ENCODE measurements at regions not wholly inside any gene's neighbourhood (a gene's known extent, or its start where the extent isn't known, plus 50 kb on each side); places are given as distances from the start of the nearest gene placed in this dataset.
A peak's percentile ranks its signal among the peaks of the same experiment; 100 is the strongest.

GRCh38 chr12:12017798-12018197 is 52.9 kb upstream of the BCL2L14 start:
- Histone ChIP-seq H3K9me3 (ENCODE audit: low read depth) (no peaks in the 10 kb centered on the region), H3K27ac (no peak overlapping the region), H3K4me3 (no peak overlapping the region), H3K4me1 (ENCODE audit: low read depth) (peaks cover 11% of the 10 kb centered on the region), H3K27me3 (no peaks in the 10 kb centered on the region), H3K36me3 (no peaks in the 10 kb centered on the region)
- TF ChIP-seq CTCF (IDR thresholded peaks at IDR 0.05; ENCODE audit: low read depth, low read length), result peak; percentile 39
- DNase-seq (ENCODE audit: low read depth in 1 of 2, low spot score in 1 of 2), result peak; percentile 20 to 42

- Histone ChIP-seq H3K4me3 (no peak overlapping the region), H3K36me3 (no peaks in the 10 kb centered on the region), H3K4me1 (ENCODE audit: low read depth) (peaks cover 11% of the 10 kb centered on the region), H3K9me3 (ENCODE audit: low read depth) (no peaks in the 10 kb centered on the region), H3K27me3 (no peaks in the 10 kb centered on the region), H3K27ac (no peak overlapping the region)
- DNase-seq (ENCODE audit: low read depth in 1 of 2, low spot score in 1 of 2), result peak in 1 of 2 donors; percentile 86
- no peak for TF ChIP-seq CTCF (IDR thresholded peaks at IDR 0.05; ENCODE audit: low read depth, low read length)
Observed at GRCh38 chr12:12018454-12018853, 52.3 kb upstream of the BCL2L14 start.

- no peak for TF ChIP-seq CTCF (IDR thresholded peaks at IDR 0.05; ENCODE audit: low read depth, low read length)
- no peak for DNase-seq (ENCODE audit: low read depth in 1 of 2, low spot score in 1 of 2)
- Histone ChIP-seq H3K4me3 (no peak overlapping the region), H3K27me3 (no peaks in the 10 kb centered on the region), H3K9me3 (ENCODE audit: low read depth) (no peaks in the 10 kb centered on the region), H3K27ac (no peak overlapping the region), H3K36me3 (no peaks in the 10 kb centered on the region), H3K4me1 (ENCODE audit: low read depth) (peaks cover 11% of the 10 kb centered on the region)
Observed at GRCh38 chr12:12019881-12020280, 50.9 kb upstream of the BCL2L14 start.

GRCh38 chr12:12020762-12021161 is 50.0 kb upstream of the BCL2L14 start:
- no peak for TF ChIP-seq CTCF (IDR thresholded peaks at IDR 0.05; ENCODE audit: low read depth, low read length)
- H3K27me3 ChIP-seq, result no peaks in the 10 kb centered on the region
- peaks cover 11% of the 10 kb centered on the region for H3K4me1 ChIP-seq (ENCODE audit: low read depth)
- no peak overlapping the region for H3K27ac ChIP-seq
- no peaks in the 10 kb centered on the region for H3K9me3 ChIP-seq (ENCODE audit: low read depth)
- no peak for DNase-seq (ENCODE audit: low read depth in 1 of 2, low spot score in 1 of 2)
- no peak overlapping the region for H3K4me3 ChIP-seq
- H3K36me3 ChIP-seq, result no peaks in the 10 kb centered on the region
